Mesenchymal stem cell (in vitro differentiated cells and primary cell): ENCODE measurements at regions not wholly inside any gene's neighbourhood (a gene's known extent, or its start where the extent isn't known, plus 50 kb on each side); places are given as distances from the start of the nearest gene placed in this dataset.

Experiments
- DNase-seq: peaks from one replicate; pipeline ENCODE4 v3.0.0-alpha.2; 2013
- H2AFZ ChIP-seq: one replicate; pipeline ENCODE4 v1.6.1; 2013; ENCODE audit warnings: low read depth, mild to moderate bottlenecking, control low read depth, inconsistent platforms, low read length, moderate library complexity
- H2AK5ac ChIP-seq: 2 replicates; pipeline ENCODE4 v1.6.1; 2013; ENCODE audit warnings: low read length, moderate library complexity, mild to moderate bottlenecking, inconsistent platforms; ENCODE audit not compliant: severe bottlenecking
- H2BK120ac ChIP-seq: one replicate; pipeline ENCODE4 v1.6.1; 2013; ENCODE audit warnings: low read depth, mild to moderate bottlenecking, inconsistent platforms, low read length, moderate library complexity
- H2BK12ac ChIP-seq, 2 experiments: one replicate each; pipeline ENCODE4 v1.6.1; 2013; ENCODE audit warnings: inconsistent platforms in 2 of 2, low read length in 2 of 2, mild to moderate bottlenecking in 2 of 2, moderate library complexity in 2 of 2, control low read depth in 1 of 2
- H2BK15ac ChIP-seq: one replicate; pipeline ENCODE4 v1.6.1; 2013; ENCODE audit warnings: mild to moderate bottlenecking, low read depth, inconsistent platforms; ENCODE audit not compliant: poor library complexity, severe bottlenecking
- H2BK5ac ChIP-seq: 2 replicates; pipeline ENCODE4 v1.6.1; 2013; ENCODE audit warnings: low read depth, mild to moderate bottlenecking, low read length, control low read depth, inconsistent platforms; ENCODE audit not compliant: poor library complexity, severe bottlenecking
- H3K14ac ChIP-seq, 2 experiments: one replicate each; pipeline ENCODE4 v1.6.1; 2013; ENCODE audit warnings: inconsistent platforms in 2 of 2, low read length in 2 of 2, control low read depth in 1 of 2, mild to moderate bottlenecking in 1 of 2, moderate library complexity in 1 of 2
- H3K18ac ChIP-seq, 2 experiments: one replicate each; pipeline ENCODE4 v1.6.1; 2013; ENCODE audit warnings: inconsistent platforms in 2 of 2, low read length in 2 of 2, control low read depth in 1 of 2, low read depth in 1 of 2, mild to moderate bottlenecking in 1 of 2
- H3K23ac ChIP-seq, 2 experiments: one replicate each; pipeline ENCODE4 v1.6.1; 2013; ENCODE audit warnings: inconsistent platforms in 2 of 2, low read length in 2 of 2, mild to moderate bottlenecking in 2 of 2, moderate library complexity in 2 of 2, control low read depth in 1 of 2
- H3K27ac ChIP-seq: 2 replicates; pipeline ENCODE4 v1.5.1; 2013; ENCODE audit warnings: mild to moderate bottlenecking, moderate library complexity, low read length, control low read depth, inconsistent platforms; ENCODE audit not compliant: poor library complexity, severe bottlenecking
- H3K27me3 ChIP-seq, 2 experiments: 2 replicates each; pipeline versions ENCODE4 v1.6.1 to v1.7.0; 2013; ENCODE audit warnings: low read length in 2 of 2, mild to moderate bottlenecking in 2 of 2, moderate library complexity in 2 of 2, control low read depth in 1 of 2, inconsistent platforms in 1 of 2; ENCODE audit not compliant: control insufficient read depth in 1 of 2, insufficient read depth in 1 of 2
- H3K36me3 ChIP-seq, 2 experiments: 2 replicates each; pipeline versions ENCODE4 v1.6.1 to v1.7.0; 2013; ENCODE audit warnings: low read length in 2 of 2, control low read depth in 1 of 2, inconsistent platforms in 1 of 2, low read depth in 1 of 2, mild to moderate bottlenecking in 1 of 2; ENCODE audit not compliant: insufficient read depth in 2 of 2, control insufficient read depth in 1 of 2
- H3K4ac ChIP-seq, 2 experiments: one replicate each; pipeline ENCODE4 v1.6.1; 2013; ENCODE audit warnings: inconsistent platforms in 2 of 2, low read length in 2 of 2, mild to moderate bottlenecking in 2 of 2, moderate library complexity in 2 of 2, control low read depth in 1 of 2, low read depth in 1 of 2
- H3K4me1 ChIP-seq: 2 replicates; pipeline ENCODE4 v1.6.1; 2013; ENCODE audit warnings: low read depth, low read length, control low read depth; ENCODE audit not compliant: control insufficient read depth, insufficient read depth
- H3K4me2 ChIP-seq: 2 replicates; pipeline ENCODE4 v1.6.1; 2013; ENCODE audit warnings: low read length, mild to moderate bottlenecking, inconsistent platforms; ENCODE audit not compliant: poor library complexity, severe bottlenecking
- H3K4me3 ChIP-seq, 2 experiments: 2 replicates each; pipeline versions ENCODE4 v1.5.1 to v1.7.0; 2013; ENCODE audit warnings: low read length in 2 of 2, mild to moderate bottlenecking in 2 of 2, control low read depth in 1 of 2, low read depth in 1 of 2; ENCODE audit not compliant: insufficient read depth in 1 of 2
- H3K79me1 ChIP-seq: replicated peaks from 2 replicates; pipeline ENCODE4 v1.6.1; 2013; ENCODE audit warnings: mild to moderate bottlenecking, control low read depth, low read length, inconsistent platforms; ENCODE audit not compliant: poor library complexity, severe bottlenecking
- H3K9ac ChIP-seq: 2 replicates; pipeline ENCODE4 v1.7.0; 2013; ENCODE audit warnings: mild to moderate bottlenecking, low read length, moderate library complexity
- H3K9me3 ChIP-seq: 2 replicates; pipeline ENCODE4 v1.7.0; 2013; ENCODE audit warnings: mild to moderate bottlenecking, low read length; ENCODE audit not compliant: control insufficient read depth
- H4K8ac ChIP-seq: one replicate; pipeline ENCODE4 v1.6.1; 2013; ENCODE audit warnings: inconsistent platforms, mild to moderate bottlenecking, low read length, moderate library complexity
- H4K91ac ChIP-seq: one replicate; pipeline ENCODE4 v1.6.1; 2013; ENCODE audit warnings: mild to moderate bottlenecking, low read length, inconsistent platforms
- WGBS: methylation state at CpG from one replicate; pipeline ENCODE4 v1.1.7; 2013; ENCODE audit warnings: mixed read lengths; 5-methylcytosine and 5-hydroxymethylcytosine counted together

GRCh38 chr4:66604192-66604591, 933.9 kb upstream of the EPHA5 start:
- no peak overlapping the region for H3K23ac ChIP-seq
- H2BK120ac ChIP-seq, result no peak overlapping the region

GRCh38 chr4:66602622-66603021, 932.3 kb upstream of the EPHA5 start:
- Histone ChIP-seq H3K9me3 (no peaks in the 10 kb centered on the region), H3K4ac (no peak overlapping the region), H3K27me3 (no peaks in the 10 kb centered on the region), H3K27ac (no peak overlapping the region), H3K79me1 (no peaks in the 10 kb centered on the region), H3K23ac (no peak overlapping the region), H3K4me1 (no peaks in the 10 kb centered on the region), H3K36me3 (no peaks in the 10 kb centered on the region), H3K9ac (no peak overlapping the region), H2BK120ac (no peak overlapping the region), H2BK15ac (no peak overlapping the region), H3K18ac (no peak overlapping the region), H2BK12ac (no peak overlapping the region), H2AK5ac (no peak overlapping the region), H3K4me2 (no peak overlapping the region), H4K91ac (no peak overlapping the region), H3K14ac (no peak overlapping the region), H4K8ac (no peak overlapping the region), H2AFZ (no peak overlapping the region), H2BK5ac (no peak overlapping the region), H3K4me3 (no peak overlapping the region)
- no peak for DNase-seq

More at GRCh38 chr4:66604192-66604591, 933.9 kb upstream of the EPHA5 start:
- H2BK5ac ChIP-seq, result no peak overlapping the region
- H3K36me3 ChIP-seq, result no peaks in the 10 kb centered on the region
- H3K27me3 ChIP-seq, result no peaks in the 10 kb centered on the region
- H2AFZ ChIP-seq, result no peak overlapping the region
- no peak overlapping the region for H4K8ac ChIP-seq
- no peak overlapping the region for H3K4me3 ChIP-seq
- no peak overlapping the region for H3K4ac ChIP-seq
- H4K91ac ChIP-seq, result no peak overlapping the region
- DNase-seq, result no peak
- no peak overlapping the region for H2BK15ac ChIP-seq
- no peak overlapping the region for H2BK12ac ChIP-seq
- H3K9me3 ChIP-seq, result no peaks in the 10 kb centered on the region
- no peak overlapping the region for H3K18ac ChIP-seq
- H3K14ac ChIP-seq, result no peak overlapping the region
- no peaks in the 10 kb centered on the region for H3K4me1 ChIP-seq
- no peak overlapping the region for H3K9ac ChIP-seq
- no peak overlapping the region for H2AK5ac ChIP-seq
- H3K79me1 ChIP-seq, result no peaks in the 10 kb centered on the region
- no peak overlapping the region for H3K4me2 ChIP-seq
- no peak overlapping the region for H3K27ac ChIP-seq

- no peak overlapping the region for H3K18ac ChIP-seq
- no peak overlapping the region for H3K4me3 ChIP-seq
- H2BK5ac ChIP-seq, result no peak overlapping the region
- H3K9ac ChIP-seq, result no peak overlapping the region
- H2BK120ac ChIP-seq, result no peak overlapping the region
- no peak overlapping the region for H3K4ac ChIP-seq
- H3K14ac ChIP-seq, result no peak overlapping the region
- H2BK12ac ChIP-seq, result no peak overlapping the region
- no peak overlapping the region for H3K27ac ChIP-seq
- H2AK5ac ChIP-seq, result no peak overlapping the region
- H3K36me3 ChIP-seq, result no peaks in the 10 kb centered on the region
- no peak overlapping the region for H4K8ac ChIP-seq
- no peak for DNase-seq
- H2BK15ac ChIP-seq, result no peak overlapping the region
- no peaks in the 10 kb centered on the region for H3K4me1 ChIP-seq
- no peaks in the 10 kb centered on the region for H3K9me3 ChIP-seq
- H3K79me1 ChIP-seq, result no peaks in the 10 kb centered on the region
- no peak overlapping the region for H3K4me2 ChIP-seq
- H3K27me3 ChIP-seq, result no peaks in the 10 kb centered on the region
- no peak overlapping the region for H2AFZ ChIP-seq
- no peak overlapping the region for H4K91ac ChIP-seq
- no peak overlapping the region for H3K23ac ChIP-seq
Measured at GRCh38 chr4:66591968-66592367, 921.7 kb upstream of the EPHA5 start.

- Histone ChIP-seq H2BK15ac (no peak overlapping the region), H3K36me3 (no peaks in the 10 kb centered on the region), H4K91ac (no peak overlapping the region), H3K9ac (no peak overlapping the region), H3K4me1 (no peaks in the 10 kb centered on the region), H2BK5ac (no peak overlapping the region), H3K4ac (no peak overlapping the region), H3K27me3 (no peaks in the 10 kb centered on the region), H3K4me3 (no peak overlapping the region), H3K9me3 (no peaks in the 10 kb centered on the region), H3K18ac (no peak overlapping the region), H4K8ac (no peak overlapping the region), H2BK120ac (no peak overlapping the region), H3K27ac (no peak overlapping the region), H2AFZ (no peak overlapping the region), H3K4me2 (no peak overlapping the region), H2AK5ac (no peak overlapping the region), H3K79me1 (no peaks in the 10 kb centered on the region), H2BK12ac (no peak overlapping the region), H3K23ac (no peak overlapping the region), H3K14ac (no peak overlapping the region)
- DNase-seq, result no peak
- WGBS, result no CpG with 5 or more reads among the region's 1 CpG
Measured at GRCh38 chr4:66590488-66591215, 920.4 kb upstream of the EPHA5 start.
